IPS-15b (cell line): ENCODE measurements at regions not wholly inside any gene's neighbourhood (a gene's known extent, or its start where the extent isn't known, plus 50 kb on each side); places are given as distances from the start of the nearest gene placed in this dataset.
"Not testable (repeated sequence)": the region's sequence is repeated elsewhere in the genome, so short reads cannot be mapped to it uniquely, and the experiment has no call there.

ENCODE experiments used
- H3K27me3 ChIP-seq: one replicate; pipeline ENCODE4 v1.6.1; 2013; ENCODE audit warnings: low read length; ENCODE audit not compliant: control insufficient read depth, insufficient read depth
- H3K36me3 ChIP-seq: one replicate; pipeline ENCODE4 v1.6.1; 2013; ENCODE audit warnings: low read length; ENCODE audit not compliant: control insufficient read depth, insufficient read depth
- H3K4me1 ChIP-seq: one replicate; pipeline ENCODE4 v1.6.1; 2013; ENCODE audit warnings: mild to moderate bottlenecking, low read length; ENCODE audit not compliant: control insufficient read depth, insufficient read depth
- H3K4me3 ChIP-seq: one replicate; pipeline ENCODE4 v1.5.1; 2013; ENCODE audit warnings: low read depth, low read length
- H3K9ac ChIP-seq: one replicate; pipeline ENCODE4 v1.6.1; 2013; ENCODE audit warnings: low read depth, mild to moderate bottlenecking, low read length
- H3K9me3 ChIP-seq: one replicate; pipeline ENCODE4 v1.6.1; 2013; ENCODE audit warnings: mild to moderate bottlenecking, low read length; ENCODE audit not compliant: control insufficient read depth, insufficient read depth

DNA sequence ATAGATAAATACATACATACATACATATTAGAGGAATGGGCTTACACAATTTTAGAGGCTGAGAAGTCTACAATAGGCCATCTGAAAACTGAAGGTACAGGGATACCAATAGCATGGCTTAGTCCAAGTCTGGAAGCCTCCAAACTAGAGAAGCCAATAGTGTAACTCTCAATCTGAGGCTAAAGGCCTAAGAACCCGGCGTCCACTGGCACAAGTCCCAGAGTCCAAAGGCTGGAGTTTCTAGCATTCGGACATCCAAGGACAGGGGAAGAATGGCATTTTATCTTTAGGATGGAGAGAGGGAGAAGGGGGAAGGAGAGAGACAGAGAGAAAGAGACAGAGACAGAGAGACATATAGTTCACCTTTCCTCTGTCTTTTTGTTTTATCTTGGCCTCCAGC lies 63.7 kb upstream of the SYT4 start:
- Histone ChIP-seq H3K9ac (no peak overlapping the region), H3K36me3 (no peaks in the 10 kb centered on the region), H3K27me3 (no peaks in the 10 kb centered on the region), H3K4me3 (no peak overlapping the region), H3K4me1 (no peaks in the 10 kb centered on the region), H3K9me3 (no peaks in the 10 kb centered on the region)

- Histone ChIP-seq H3K36me3 (no peaks in the 10 kb centered on the region), H3K27me3 (no peaks in the 10 kb centered on the region), H3K9me3 (no peaks in the 10 kb centered on the region), H3K4me1 (no peaks in the 10 kb centered on the region), H3K9ac (no peak overlapping the region), H3K4me3 (no peak overlapping the region)
These were observed 72.9 kb upstream of the SYT4 start for GRCh38 chr18:43350176-43350575.

DNA sequence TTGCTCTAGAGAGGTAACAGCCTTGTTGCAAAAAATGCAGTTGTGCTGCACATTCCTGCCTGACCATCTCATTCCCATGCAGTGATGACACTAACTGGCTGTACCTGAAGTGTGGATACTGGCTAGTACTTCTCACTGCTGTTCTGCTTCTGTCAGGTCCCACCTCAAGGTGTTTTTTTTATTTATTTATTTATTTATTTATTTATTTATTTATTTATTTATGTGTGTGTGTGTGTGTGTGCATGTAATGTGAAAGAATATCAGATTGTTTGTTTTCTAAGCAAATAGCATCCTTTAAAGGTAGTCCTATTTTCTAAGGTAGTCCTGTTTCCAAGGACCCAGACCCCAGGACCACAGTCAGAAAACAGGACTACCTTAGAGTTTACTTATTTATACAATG lies 87.2 kb upstream of the SYT4 start:
- Histone ChIP-seq H3K4me3 (no peak overlapping the region), H3K9me3 (no peaks in the 10 kb centered on the region), H3K9ac (no peak overlapping the region), H3K4me1 (no peaks in the 10 kb centered on the region), H3K36me3 (no peaks in the 10 kb centered on the region), H3K27me3 (no peaks in the 10 kb centered on the region)

- no peaks in the 10 kb centered on the region for H3K27me3 ChIP-seq
- H3K4me3 ChIP-seq: no peak overlapping the region
- no peak overlapping the region for H3K9ac ChIP-seq
These were observed 90.6 kb upstream of the SYT4 start for GRCh38 chr18:43367895-43368294.

DNA sequence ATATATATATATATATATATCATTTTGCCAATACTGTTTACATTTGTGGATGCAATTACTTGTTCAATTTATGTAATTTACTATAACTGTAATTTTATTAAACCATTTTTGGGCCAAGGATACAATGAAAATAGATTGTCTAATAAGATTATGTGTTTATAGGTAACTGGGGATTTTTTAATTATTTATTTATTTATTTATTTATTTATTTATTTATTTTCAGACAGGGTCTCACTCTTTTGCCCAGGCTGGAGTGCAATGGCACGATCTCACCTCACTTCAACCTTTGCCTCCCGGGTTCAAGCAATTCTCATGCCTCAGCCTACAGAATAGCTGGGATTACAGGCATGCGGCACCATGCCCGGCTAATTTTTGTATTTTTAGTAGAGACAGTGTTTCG lies 92.0 kb upstream of the SYT4 start:
- H3K9me3 ChIP-seq, H3K4me3 ChIP-seq, H3K9ac ChIP-seq, H3K36me3 ChIP-seq, H3K4me1 ChIP-seq, H3K27me3 ChIP-seq: not testable (repeated sequence)

More at GRCh38 chr18:43367895-43368294, 90.6 kb upstream of the SYT4 start:
- Histone ChIP-seq H3K36me3 (no peaks in the 10 kb centered on the region), H3K9me3 (no peaks in the 10 kb centered on the region), H3K4me1 (no peaks in the 10 kb centered on the region)

GRCh38 chr18:43372773-43373172 lies 95.5 kb upstream of the SYT4 start:
- H3K27me3 ChIP-seq: no peaks in the 10 kb centered on the region
- no peak overlapping the region for H3K4me3 ChIP-seq
- no peaks in the 10 kb centered on the region for H3K36me3 ChIP-seq
- no peaks in the 10 kb centered on the region for H3K4me1 ChIP-seq
- no peaks in the 10 kb centered on the region for H3K9me3 ChIP-seq
- no peak overlapping the region for H3K9ac ChIP-seq

GRCh38 chr18:43380104-43380672 lies 102.9 kb upstream of the SYT4 start:
- Histone ChIP-seq H3K4me1 (no peaks in the 10 kb centered on the region), H3K4me3 (no peak overlapping the region), H3K36me3 (no peaks in the 10 kb centered on the region), H3K27me3 (no peaks in the 10 kb centered on the region), H3K9me3 (no peaks in the 10 kb centered on the region), H3K9ac (no peak overlapping the region)

DNA sequence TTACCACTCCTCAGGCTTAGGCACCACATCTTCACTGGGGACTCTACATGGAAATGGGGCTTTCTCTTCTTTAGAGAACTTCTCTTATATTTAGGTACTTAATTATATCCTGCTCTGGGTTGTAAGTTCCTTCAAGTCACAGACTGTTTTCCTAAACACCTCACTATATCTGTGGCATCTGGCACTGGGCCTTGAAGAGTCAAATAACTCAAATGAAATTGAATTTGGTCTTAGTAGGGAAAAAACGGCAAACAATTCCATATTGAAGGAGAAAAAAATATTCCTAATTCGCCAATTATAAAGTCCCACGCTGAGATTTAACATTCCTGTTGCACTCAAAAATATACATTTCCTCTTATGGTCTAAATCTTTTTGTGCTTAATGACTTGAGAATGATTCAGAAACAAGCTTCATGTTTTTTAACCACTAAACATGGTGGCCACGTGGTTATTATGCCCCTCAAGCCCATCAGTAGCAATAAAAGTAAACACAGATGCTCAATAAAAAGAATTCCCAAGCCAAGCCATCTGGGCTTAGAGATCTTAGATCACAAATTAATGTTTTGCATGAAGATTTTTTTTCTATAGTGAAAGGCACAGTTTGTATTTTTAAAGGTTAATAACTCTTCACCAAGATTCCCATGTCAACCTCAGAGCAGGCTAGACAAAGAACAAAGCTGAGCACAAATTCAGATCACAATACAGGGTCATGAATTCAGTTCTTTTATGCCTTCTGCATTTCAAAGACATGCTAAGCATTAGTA lies 105.5 kb upstream of the SYT4 start:
- H3K4me1 ChIP-seq: no peaks in the 10 kb centered on the region
- H3K27me3 ChIP-seq: no peaks in the 10 kb centered on the region
- no peaks in the 10 kb centered on the region for H3K9me3 ChIP-seq
- no peak overlapping the region for H3K4me3 ChIP-seq
- H3K36me3 ChIP-seq: no peaks in the 10 kb centered on the region
- H3K9ac ChIP-seq: no peak overlapping the region

- no peaks in the 10 kb centered on the region for H3K4me1 ChIP-seq
- H3K4me3 ChIP-seq: no peak overlapping the region
- no peaks in the 10 kb centered on the region for H3K36me3 ChIP-seq
- H3K9me3 ChIP-seq: no peaks in the 10 kb centered on the region
- H3K27me3 ChIP-seq: no peaks in the 10 kb centered on the region
- H3K9ac ChIP-seq: no peak overlapping the region
These were observed 111.9 kb upstream of the SYT4 start for GRCh38 chr18:43389163-43389562.

DNA sequence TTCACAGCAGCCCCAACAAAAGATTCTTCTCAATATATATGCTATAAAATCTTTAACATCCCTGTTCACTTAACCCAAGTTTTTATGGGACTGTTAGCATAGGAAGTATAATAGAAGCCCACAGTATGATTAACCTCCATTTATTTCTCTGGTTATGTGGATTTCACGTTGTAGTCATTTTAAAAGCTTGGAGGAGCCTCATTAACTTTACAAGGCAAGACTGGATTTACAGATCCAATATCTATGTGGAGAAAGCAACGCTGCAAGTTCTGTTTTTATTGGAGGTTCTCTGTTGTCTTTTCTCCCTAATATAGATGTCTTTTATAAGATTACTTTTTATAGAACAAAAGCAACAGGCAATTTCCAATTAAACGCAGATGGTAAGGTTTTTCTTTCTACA lies 114.9 kb upstream of the SYT4 start:
- H3K9me3 ChIP-seq: no peaks in the 10 kb centered on the region
- H3K27me3 ChIP-seq: no peaks in the 10 kb centered on the region
- no peaks in the 10 kb centered on the region for H3K4me1 ChIP-seq
- no peaks in the 10 kb centered on the region for H3K36me3 ChIP-seq
- no peak overlapping the region for H3K9ac ChIP-seq
- no peak overlapping the region for H3K4me3 ChIP-seq

GRCh38 chr18:43393174-43393573 lies 115.9 kb upstream of the SYT4 start:
- Histone ChIP-seq H3K27me3 (no peaks in the 10 kb centered on the region), H3K4me1 (no peaks in the 10 kb centered on the region), H3K9me3 (no peaks in the 10 kb centered on the region), H3K36me3 (no peaks in the 10 kb centered on the region), H3K4me3 (no peak overlapping the region), H3K9ac (no peak overlapping the region)

DNA sequence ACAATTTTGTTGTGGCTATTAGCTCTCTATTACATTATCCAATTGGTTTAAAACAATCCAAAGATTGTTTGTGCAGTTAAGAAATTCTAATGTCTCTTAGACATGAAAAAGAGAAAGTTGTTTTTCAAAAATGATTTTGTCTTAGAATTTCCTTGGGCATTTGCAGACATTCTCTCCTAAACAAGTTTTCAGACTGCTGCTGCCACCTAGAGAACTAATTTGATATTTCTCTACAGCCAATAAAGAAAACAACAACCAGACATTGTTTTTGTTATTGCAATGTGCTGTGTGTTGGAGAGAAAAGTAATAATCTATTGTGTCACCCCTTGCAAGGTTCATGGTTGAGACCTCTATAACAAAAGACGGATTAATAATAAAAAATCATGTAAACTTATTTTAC lies 119.0 kb upstream of the SYT4 start:
- H3K4me1 ChIP-seq: no peaks in the 10 kb centered on the region
- H3K9me3 ChIP-seq: no peaks in the 10 kb centered on the region
- no peaks in the 10 kb centered on the region for H3K36me3 ChIP-seq
- H3K4me3 ChIP-seq: no peak overlapping the region
- H3K9ac ChIP-seq: no peak overlapping the region
- H3K27me3 ChIP-seq: no peaks in the 10 kb centered on the region
